GM21737 (cell line): ENCODE measurements at regions not wholly inside any gene's neighbourhood (a gene's known extent, or its start where the extent isn't known, plus 50 kb on each side); places are given as distances from the start of the nearest gene placed in this dataset.

Experiments
- ATAC-seq: cut with Tn5 transposase; IDR thresholded peaks from one replicate; pipeline ENCODE4 v1.9.1; 2021; ENCODE audit warnings: mild to moderate bottlenecking, moderate library complexity; ENCODE audit not compliant: unreplicated experiment

GRCh38 chr1:194151056-194151455 lies 964.6 kb upstream of the B3GALT2 start:
- no peak for ATAC-seq

GRCh38 chr1:194150242-194150641 lies 963.8 kb upstream of the B3GALT2 start:
- no peak for ATAC-seq

GRCh38 chr1:194133152-194133551 lies 946.7 kb upstream of the B3GALT2 start:
- no peak for ATAC-seq

GRCh38 chr1:194118086-194118485 lies 931.7 kb upstream of the B3GALT2 start:
- ATAC-seq, result no peak

GRCh38 chr1:194117582-194117981 lies 931.2 kb upstream of the B3GALT2 start:
- no peak for ATAC-seq

GRCh38 chr1:194114288-194114687 lies 927.9 kb upstream of the B3GALT2 start:
- ATAC-seq, result no peak

GRCh38 chr1:194105381-194105780 lies 919.0 kb upstream of the B3GALT2 start:
- ATAC-seq, result no peak

- no peak for ATAC-seq
These were observed 917.9 kb upstream of the B3GALT2 start for GRCh38 chr1:194104247-194104844.

- no peak for ATAC-seq
These were observed 917.3 kb upstream of the B3GALT2 start for GRCh38 chr1:194103516-194104246.

- no peak for ATAC-seq
These were observed 916.7 kb upstream of the B3GALT2 start for GRCh38 chr1:194103101-194103500.

- ATAC-seq, result no peak
These were observed 916.2 kb upstream of the B3GALT2 start for GRCh38 chr1:194102607-194103006.

GRCh38 chr1:194084755-194085154 lies 898.3 kb upstream of the B3GALT2 start:
- no peak for ATAC-seq

- ATAC-seq, result no peak
These were observed 895.0 kb upstream of the B3GALT2 start for GRCh38 chr1:194081444-194081843.

GRCh38 chr1:194080826-194081225 lies 894.4 kb upstream of the B3GALT2 start:
- no peak for ATAC-seq

GRCh38 chr1:194078765-194079164 lies 892.4 kb upstream of the B3GALT2 start:
- no peak for ATAC-seq

GRCh38 chr1:194076646-194077045 lies 890.2 kb upstream of the B3GALT2 start:
- ATAC-seq, result no peak

- ATAC-seq, result no peak
These were observed 887.4 kb upstream of the B3GALT2 start for GRCh38 chr1:194073833-194074232.

- no peak for ATAC-seq
These were observed 884.8 kb upstream of the B3GALT2 start for GRCh38 chr1:194071205-194071604.

- ATAC-seq, result no peak
These were observed 883.4 kb upstream of the B3GALT2 start for GRCh38 chr1:194069831-194070218.

GRCh38 chr1:194069168-194069830 lies 882.9 kb upstream of the B3GALT2 start:
- no peak for ATAC-seq

GRCh38 chr1:194068446-194069167 lies 882.2 kb upstream of the B3GALT2 start:
- no peak for ATAC-seq

GRCh38 chr1:194067772-194068171 lies 881.4 kb upstream of the B3GALT2 start:
- ATAC-seq, result no peak
